IPS-NIHi11 (cell line): ENCODE measurements at regions not wholly inside any gene's neighbourhood (a gene's known extent, or its start where the extent isn't known, plus 50 kb on each side); places are given as distances from the start of the nearest gene placed in this dataset.
"Not testable (repeated sequence)": the region's sequence is repeated elsewhere in the genome, so short reads cannot be mapped to it uniquely, and the experiment has no call there.

Source experiments
- DNase-seq: peaks from one replicate; pipeline ENCODE4 v3.0.0; 2012; ENCODE audit warnings: mixed read lengths, low spot score

GRCh38 chr2:111316881-111317549, 196.3 kb downstream of the BCL2L11 start:
- not testable (repeated sequence) for DNase-seq

- not testable (repeated sequence) for DNase-seq
Measured at GRCh38 chr2:111319552-111319951, 198.8 kb downstream of the BCL2L11 start.

- not testable (repeated sequence) for DNase-seq
Measured at GRCh38 chr2:111320264-111320663, 199.6 kb downstream of the BCL2L11 start.

DNA sequence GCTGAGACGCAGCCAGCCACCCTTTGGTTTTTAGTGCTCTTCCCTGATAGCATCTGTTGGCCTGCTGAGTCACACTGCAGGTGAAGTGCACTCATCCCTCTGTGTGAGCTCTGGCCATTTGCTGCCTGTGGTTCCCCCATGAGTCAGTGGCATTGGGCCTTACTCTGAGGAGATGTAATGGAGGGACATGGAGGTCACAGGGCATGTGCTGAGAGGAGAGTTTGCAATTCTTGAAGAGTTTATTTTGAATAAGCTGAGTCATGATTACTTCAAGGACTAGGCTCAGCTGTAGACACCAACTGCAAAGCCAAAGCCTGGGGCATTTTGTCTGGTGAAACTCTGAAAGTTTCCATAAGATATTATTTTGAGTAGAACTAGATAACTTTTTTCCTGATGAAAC, 200.3 kb downstream of the BCL2L11 start:
- DNase-seq, result not testable (repeated sequence)

GRCh38 chr2:111323384-111323783, 202.7 kb downstream of the BCL2L11 start:
- DNase-seq, result not testable (repeated sequence)

DNA sequence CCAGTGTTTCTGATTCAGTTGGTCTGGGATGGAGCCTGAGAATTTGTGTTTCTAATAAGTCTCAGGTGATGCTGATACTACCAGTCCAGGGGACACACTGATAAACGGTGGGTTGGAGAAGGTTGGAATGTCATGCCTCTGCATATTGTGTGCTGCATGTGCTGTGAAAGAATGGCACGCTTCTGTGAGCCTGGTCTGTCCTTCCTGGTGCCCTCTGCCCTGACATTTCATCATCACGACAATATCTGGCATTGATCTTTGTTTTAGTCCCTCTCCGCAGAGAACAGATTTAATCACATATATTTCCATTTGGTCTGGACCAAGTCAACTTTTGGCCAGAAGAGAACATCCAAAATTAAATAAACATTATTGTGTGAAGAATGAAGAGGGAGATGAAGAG, 207.0 kb downstream of the BCL2L11 start:
- DNase-seq, result not testable (repeated sequence)

GRCh38 chr2:111329309-111329708, 208.6 kb downstream of the BCL2L11 start:
- not testable (repeated sequence) for DNase-seq

- not testable (repeated sequence) for DNase-seq
Measured at GRCh38 chr2:111331099-111331724, 210.5 kb downstream of the BCL2L11 start.

- not testable (repeated sequence) for DNase-seq
Measured at GRCh38 chr2:111335220-111335907, 214.7 kb downstream of the BCL2L11 start.

GRCh38 chr2:111338474-111338873, 217.8 kb downstream of the BCL2L11 start:
- not testable (repeated sequence) for DNase-seq

DNA sequence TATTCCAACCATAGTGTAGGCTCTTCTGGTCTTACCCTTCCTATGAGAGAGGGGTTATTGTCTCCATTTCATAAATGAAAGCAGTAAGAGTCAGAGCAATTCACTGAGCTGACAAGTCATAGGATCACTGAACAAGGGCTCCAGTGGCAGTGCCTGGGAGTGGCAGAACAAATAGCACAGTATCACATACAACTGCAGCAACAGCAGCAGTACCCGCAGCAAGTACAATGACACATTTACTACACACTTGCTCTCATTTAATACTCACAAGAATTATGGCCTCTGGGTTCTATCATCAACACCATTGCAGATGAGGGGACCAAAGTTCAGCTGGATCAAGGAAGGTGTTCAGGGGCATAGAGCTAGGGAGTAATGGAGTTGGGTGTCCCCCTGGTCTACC, 218.8 kb downstream of the BCL2L11 start:
- DNase-seq, result not testable (repeated sequence)

DNA sequence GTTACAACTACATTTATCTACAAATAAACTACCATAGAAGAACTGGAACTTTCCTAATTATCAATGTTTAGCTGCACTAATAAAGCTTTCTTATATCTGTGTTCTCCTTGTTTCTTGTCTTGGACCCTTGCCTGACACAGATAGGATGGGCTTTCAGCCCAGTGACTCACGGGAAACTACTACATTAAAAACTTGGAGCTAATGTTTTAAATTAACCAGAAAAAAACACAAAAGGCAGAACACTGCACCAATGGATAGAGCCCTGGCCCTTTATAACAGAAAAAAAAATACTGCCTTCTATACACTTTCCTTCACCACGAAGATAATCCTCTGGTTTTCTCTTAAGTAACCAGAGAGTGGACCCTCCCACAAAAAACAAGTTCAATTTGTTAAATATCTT, 223.9 kb downstream of the BCL2L11 start:
- not testable (repeated sequence) for DNase-seq

DNA sequence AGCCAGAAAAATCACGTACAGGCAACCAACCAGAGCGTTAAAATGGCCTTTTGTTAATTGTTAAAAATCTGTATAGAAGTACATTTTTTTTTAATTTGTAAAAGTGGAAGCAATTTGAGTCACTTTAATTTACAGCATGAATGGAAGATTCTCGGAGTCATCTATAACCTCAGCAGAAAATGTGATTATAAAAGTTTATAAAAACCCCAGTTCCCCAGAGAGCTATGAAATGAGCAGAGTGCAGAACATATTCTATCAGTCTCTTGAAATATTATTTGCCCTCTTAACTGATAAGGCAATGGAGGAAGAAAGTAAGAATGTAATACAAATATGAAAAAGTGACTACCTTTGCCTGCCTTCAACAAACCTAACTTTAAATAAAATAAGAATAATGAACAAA, 224.7 kb downstream of the BCL2L11 start:
- not testable (repeated sequence) for DNase-seq

DNA sequence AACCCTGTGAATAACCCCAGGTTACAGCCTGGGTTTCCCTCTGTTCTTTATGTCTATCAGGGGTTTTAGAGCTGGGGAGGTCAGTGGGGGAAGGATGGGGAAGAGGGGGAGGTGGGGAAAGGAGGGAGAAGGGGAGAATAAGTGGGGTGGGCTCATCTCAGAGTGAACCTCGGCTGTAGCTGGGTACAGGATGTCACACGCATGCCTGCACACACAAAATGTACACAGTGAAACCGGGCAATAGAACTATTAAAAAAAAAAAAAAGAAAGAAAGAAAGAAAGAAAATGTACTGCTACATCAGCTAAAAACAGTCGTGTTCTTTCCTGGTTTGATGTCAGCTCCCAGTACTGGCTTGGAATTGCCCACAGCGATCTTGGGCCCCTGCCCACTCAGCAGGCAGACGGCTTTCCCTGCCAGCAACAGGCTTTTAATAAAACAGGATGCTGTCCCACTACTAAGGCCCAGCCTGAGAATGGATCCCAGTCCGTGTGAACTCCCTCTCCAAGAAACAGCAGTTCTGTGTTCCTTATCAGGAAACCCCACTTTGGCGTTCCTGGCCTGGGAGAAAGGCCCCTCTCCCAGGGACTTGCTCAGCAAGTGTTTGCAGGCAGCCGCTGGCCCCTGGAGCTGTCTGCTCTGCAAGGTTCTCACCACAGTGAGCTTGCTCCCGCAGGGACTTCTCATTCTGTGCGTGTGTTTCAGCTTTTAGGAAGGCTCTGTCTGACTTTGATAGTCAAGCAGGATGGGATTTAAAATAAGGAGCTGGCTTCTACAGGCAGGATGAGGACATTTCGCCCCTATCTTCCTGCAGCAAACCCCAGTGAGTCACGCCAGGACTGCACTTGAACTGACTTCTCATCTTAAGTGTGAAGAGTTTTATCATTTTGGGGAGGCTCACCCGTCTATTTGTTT, 225.6 kb downstream of the BCL2L11 start:
- DNase-seq, result not testable (repeated sequence)

- not testable (repeated sequence) for DNase-seq
Measured at GRCh38 chr2:111347695-111348094, 227.0 kb downstream of the BCL2L11 start.

DNA sequence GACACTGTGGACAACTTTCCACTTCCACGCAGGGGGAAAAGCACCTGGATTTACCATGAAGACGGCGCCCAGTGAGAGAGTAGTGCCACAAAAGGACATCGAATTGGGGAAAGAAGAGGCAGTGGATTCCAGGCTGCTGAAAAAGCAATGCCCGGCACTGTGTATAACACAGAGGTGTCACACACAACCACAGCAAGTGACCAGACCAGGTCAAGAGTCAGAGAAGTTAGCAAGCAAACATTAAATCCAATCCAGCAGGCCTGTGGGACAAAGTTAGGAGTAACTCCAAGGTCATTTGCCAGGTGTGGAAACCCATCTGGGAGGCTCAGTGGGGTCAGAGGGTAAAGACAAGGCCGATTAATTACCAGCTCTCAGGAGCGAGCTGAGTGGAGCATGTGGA, 227.6 kb downstream of the BCL2L11 start:
- DNase-seq, result not testable (repeated sequence)

DNA sequence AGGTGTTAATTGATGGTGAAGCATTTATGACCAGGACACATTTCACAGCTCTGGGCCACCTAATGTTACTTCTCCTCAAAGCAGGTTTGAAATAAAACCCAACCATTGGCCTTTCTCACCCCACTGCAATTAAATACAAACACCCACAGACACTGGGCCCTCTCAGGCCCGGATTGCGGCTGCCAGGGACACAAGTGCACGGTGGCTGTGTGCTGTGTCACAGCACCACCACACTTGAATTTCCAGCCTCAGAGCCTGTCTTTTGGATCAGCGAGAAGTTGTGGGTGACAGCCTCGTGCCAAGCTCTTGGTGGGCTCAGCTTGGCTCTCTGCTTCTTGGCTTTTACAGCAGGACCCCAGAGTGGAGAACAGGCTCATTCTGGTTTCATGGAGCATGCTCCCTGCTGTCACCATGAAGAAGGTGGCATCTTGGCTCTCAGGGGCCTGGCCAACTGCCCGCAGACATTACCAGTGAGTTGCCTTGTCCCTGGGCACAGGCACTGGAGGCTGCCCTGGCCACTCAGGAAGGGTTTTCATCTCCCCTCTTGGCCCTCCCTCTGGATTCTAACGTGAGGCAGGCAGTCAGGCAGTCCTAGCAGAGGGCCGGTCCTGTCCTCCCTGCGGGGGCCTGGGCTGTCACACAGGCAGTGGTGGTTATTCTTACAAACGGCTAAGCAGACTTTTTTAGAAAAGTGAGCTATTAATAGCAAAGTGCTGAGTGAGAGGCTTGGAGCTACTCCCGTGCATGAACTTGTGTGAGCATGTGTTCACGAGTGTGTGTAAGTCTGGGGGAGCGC, 234.5 kb downstream of the BCL2L11 start:
- not testable (repeated sequence) for DNase-seq

GRCh38 chr2:111355823-111356511, 235.3 kb downstream of the BCL2L11 start:
- not testable (repeated sequence) for DNase-seq

GRCh38 chr2:111356512-111357031, 235.9 kb downstream of the BCL2L11 start:
- not testable (repeated sequence) for DNase-seq

DNA sequence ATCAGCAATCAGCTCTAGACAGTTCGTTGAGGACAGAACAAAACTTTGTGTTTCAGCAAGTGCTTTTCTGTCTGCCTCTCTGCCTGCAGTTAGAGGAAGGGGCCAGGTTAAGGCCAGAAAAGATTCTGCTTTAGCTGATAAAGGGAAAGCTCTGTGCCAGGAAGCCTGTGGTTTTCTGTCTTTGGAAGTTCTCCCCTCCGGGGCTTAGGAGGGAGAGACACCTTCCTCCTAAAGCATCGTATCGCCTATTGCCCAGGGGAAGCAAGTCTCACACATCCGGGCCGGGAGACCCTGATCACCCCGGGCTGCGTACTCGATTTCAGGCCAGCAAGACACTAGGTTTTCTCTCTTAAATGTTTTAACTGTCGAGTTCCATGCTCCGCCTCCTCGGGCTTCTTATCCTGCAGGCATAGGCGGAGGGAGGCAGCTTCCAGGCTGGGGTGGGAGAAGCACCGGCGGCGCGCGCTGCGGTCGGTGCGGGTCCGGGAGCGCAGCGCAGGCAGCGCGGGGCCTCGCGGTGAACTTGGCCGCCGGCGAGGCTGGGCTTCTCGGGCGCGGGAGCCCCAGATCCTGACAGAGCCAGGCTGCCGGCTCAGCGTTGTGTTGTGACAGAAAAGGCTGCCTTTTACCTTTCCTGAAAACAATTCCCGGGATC, 245.4 kb downstream of the BCL2L11 start:
- DNase-seq, result not testable (repeated sequence)
